ENCODE measurements at regions not wholly inside any gene's neighbourhood (a gene's known extent, or its start where the extent isn't known, plus 50 kb on each side); places are given as distances from the start of the nearest gene placed in this dataset.

- TF ChIP-seq ZBTB44 (tag by site-specific recombination; IDR thresholded peaks at IDR 0.05): no peak
Measured at GRCh38 chr6:106000935-106001334, 85.2 kb upstream of the PRDM1 start (continued).

GRCh38 chr6:105997482-105997881, 88.7 kb upstream of the PRDM1 start:
- CTCF ChIA-PET: interaction anchor here (0.7 to 1.4 kb wide), 3 partner anchors 13 to 285 kb away, joined by 3 to 5 read pairs (median 3); no protein-coding TSS in a partner anchor
- TF ChIP-seq ZNF530 (tag by site-specific recombination; IDR thresholded peaks at IDR 0.05; ENCODE audit: low read depth): no peak
- no peak for TF ChIP-seq ZNF548 (tag by site-specific recombination; IDR thresholded peaks at IDR 0.05)
- no peak for TF ChIP-seq ZBTB6 (tag by site-specific recombination; IDR thresholded peaks at IDR 0.05)
- no peak for TF ChIP-seq ZNF248 (tag by site-specific recombination; IDR thresholded peaks at IDR 0.05)
- TF ChIP-seq ZNF16 (tag by site-specific recombination; IDR thresholded peaks at IDR 0.05; ENCODE audit: low read depth): no peak
- TF ChIP-seq ZNF561 (tag by site-specific recombination; IDR thresholded peaks at IDR 0.05; ENCODE audit: borderline replicate concordance): no peak
- Histone ChIP-seq H3K36me3 (ENCODE audit: control insufficient read depth in 2 of 2, insufficient read depth in 1 of 2, low read length in 2 of 2) (no peaks in the 10 kb centered on the region), H3K27ac (ENCODE audit: extremely low read depth, low read depth, low read length) (no peak overlapping the region), H3K4me1 (ENCODE audit: control insufficient read depth, insufficient read depth, low read length) (no peaks in the 10 kb centered on the region), H3K4me3 (ENCODE audit: low read depth, low read length) (no peak overlapping the region), H3K9me3 (ENCODE audit: control insufficient read depth, insufficient read depth, low read depth, low read length) (no peaks in the 10 kb centered on the region)
- POLR2A ChIA-PET: no interaction called here

GRCh38 chr6:105995391-105995865, 90.7 kb upstream of the PRDM1 start:
- Histone ChIP-seq H3K4me1 (ENCODE audit: control insufficient read depth, insufficient read depth, low read length) (no peaks in the 10 kb centered on the region), H3K4me3 (ENCODE audit: low read depth, low read length) (no peak overlapping the region), H3K36me3 (ENCODE audit: control insufficient read depth in 2 of 2, insufficient read depth in 1 of 2, low read length in 2 of 2) (no peaks in the 10 kb centered on the region), H3K27ac (ENCODE audit: extremely low read depth, low read depth, low read length) (no peak overlapping the region; the same call in 1 of the 2 replicates), H3K9me3 (ENCODE audit: control insufficient read depth, insufficient read depth, low read depth, low read length) (no peaks in the 10 kb centered on the region)
- POLR2A ChIA-PET: no interaction called here
- TF ChIP-seq OSR2 (tag by site-specific recombination; IDR thresholded peaks at IDR 0.05) (no peak), PRDM1 (tag by site-specific recombination; IDR thresholded peaks at IDR 0.05) (0 out of 2 replicates have a peak, but pooled peaks have one; percentile 23)
- CTCF ChIA-PET: interaction anchor here (0.7 to 1.0 kb wide), 4 partner anchors 9 to 449 kb away, joined by 3 to 4 read pairs (median 3); no protein-coding TSS in a partner anchor

GRCh38 chr6:105994591-105995390, 91.3 kb upstream of the PRDM1 start:
- ChIA-PET POLR2A (no interaction called here), CTCF (interaction anchor here (0.6 to 1.2 kb wide), 7 partner anchors 9 to 511 kb away, joined by 3 to 4 read pairs (median 3); no protein-coding TSS in a partner anchor)
- Histone ChIP-seq H3K9me3 (ENCODE audit: control insufficient read depth, insufficient read depth, low read depth, low read length) (no peaks in the 10 kb centered on the region), H3K4me1 (ENCODE audit: control insufficient read depth, insufficient read depth, low read length) (no peaks in the 10 kb centered on the region), H3K4me3 (ENCODE audit: low read depth, low read length) (peak overlapping the region; percentile 57), H3K27ac (ENCODE audit: extremely low read depth, low read depth, low read length) (peak overlapping the region; percentile 45; the same call in 1 of the 2 replicates), H3K36me3 (ENCODE audit: control insufficient read depth in 2 of 2, insufficient read depth in 1 of 2, low read length in 2 of 2) (no peaks in the 10 kb centered on the region)
- TF ChIP-seq ELK4 (IDR thresholded peaks at IDR 0.05; ENCODE audit: borderline replicate concordance, low read depth, low read length): no peak
- TF ChIP-seq ZNF600 (tag by site-specific recombination; IDR thresholded peaks at IDR 0.05): peak; percentile 74
- TF ChIP-seq HIC1 (tag by site-specific recombination; IDR thresholded peaks at IDR 0.05): no peak
- no peak for TF ChIP-seq PATZ1 (tag by site-specific recombination; IDR thresholded peaks at IDR 0.05)
- no peak for TF ChIP-seq ZNF416 (tag by site-specific recombination; IDR thresholded peaks at IDR 0.05)
- no peak for TF ChIP-seq CTCF (tag by site-specific recombination; IDR thresholded peaks at IDR 0.05)
- 0 out of 2 replicates have a peak, but pooled peaks have one; percentile 34 for TF ChIP-seq SP7 (tag by site-specific recombination; IDR thresholded peaks at IDR 0.05)
- no peak for TF ChIP-seq ZSCAN23 (tag by site-specific recombination; IDR thresholded peaks at IDR 0.05)
